A549 (cell line): ENCODE measurements at regions not wholly inside any gene's neighbourhood (a gene's known extent, or its start where the extent isn't known, plus 50 kb on each side); places are given as distances from the start of the nearest gene placed in this dataset.

Experiments
- ATAC-seq, 2 experiments: fragments of 200-7000 bp in 1 of 2; fragments of >200 bp in 1 of 2; cut with Nextera tagmentation in 1 of 2; cut with Tn5 transposase in 1 of 2; 3 replicates each; pipeline versions ENCODE4 v1.8.0 to v1.9.1; 2018 to 2020; ENCODE audit warnings: mild to moderate bottlenecking in 1 of 2, moderate library complexity in 1 of 2
- CTCF ChIA-PET: fragments of 300-600 bp; sonication (Branson Sonifier 250); formaldehyde crosslinking; extraction: SDS; loops from one replicate; lab custom pipeline; 2021; ENCODE audit warnings: antibody characterized with exemption, inconsistent platforms; lab: Yijun Ruan, JAX
- POLR2A ChIA-PET: fragments of 350-600 bp; formaldehyde crosslinking; extraction: SDS; loops from one replicate; lab custom pipeline; 2021; ENCODE audit warnings: antibody characterized with exemption, inconsistent platforms; lab: Yijun Ruan, JAX
- DNase-seq, 2 experiments: peaks; one replicate each; pipeline versions ENCODE4 v3.0.0 to v3.0.0-alpha.2; 2011 to 2016; ENCODE audit warnings: low read depth in 1 of 2, low spot score in 1 of 2
- FAIRE-seq: peaks from 2 replicates; lab custom pipeline; 2011; peaks lifted over from hg19 to GRCh38; lab: Jason Lieb, UNC
- H3K27ac ChIP-seq, 2 experiments: fragments of >200 bp; sonication (Bioruptor Twin); formaldehyde crosslinking; 3 replicates each; pipeline ENCODE4 v1.5.1; 2016 to 2017
- H3K4me1 ChIP-seq: fragments of >200 bp; sonication (Bioruptor Twin); formaldehyde crosslinking; 3 replicates; pipeline ENCODE4 v1.6.1; 2016
- H3K4me2 ChIP-seq: fragments of >200 bp; sonication (Bioruptor Twin); formaldehyde crosslinking; 3 replicates; pipeline ENCODE4 v1.6.1; 2016
- H3K4me3 ChIP-seq: fragments of >200 bp; sonication (Bioruptor Twin); formaldehyde crosslinking; 3 replicates; pipeline ENCODE4 v1.5.1; 2016
- H3K9me3 ChIP-seq: fragments of >200 bp; sonication (Bioruptor Twin); formaldehyde crosslinking; 3 replicates; pipeline ENCODE4 v1.6.1; 2016
- BHLHE40 ChIP-seq: IDR thresholded peaks from 2 replicates; pipeline ENCODE4 v1.6.1; 2012; ENCODE audit warnings: low read depth, low read length, inconsistent platforms
- CBX8 ChIP-seq: fragments of 200-600 bp; sonication (generic); IDR thresholded peaks from 2 replicates; pipeline ENCODE4 v1.6.1; 2016
- CEBPB ChIP-seq, 2 experiments: fragments of >200 bp in 1 of 2; sonication (Bioruptor Twin) in 1 of 2; formaldehyde crosslinking in 1 of 2; IDR thresholded peaks; 2 replicates each; pipeline ENCODE4 v1.6.1; 2012 to 2016
- CHD2 ChIP-seq: fragments of 150-350 bp; IDR thresholded peaks from 2 replicates; pipeline ENCODE4 v1.6.1; 2014; ENCODE audit warnings: low read length; ENCODE audit not compliant: partially characterized antibody
- ELK1 ChIP-seq: fragments of 150-350 bp; IDR thresholded peaks from 2 replicates; pipeline ENCODE4 v1.6.1; 2014; ENCODE audit warnings: low read depth, mild to moderate bottlenecking, low read length
- EP300 ChIP-seq, 2 experiments: fragments of >200 bp; sonication (Bioruptor Twin); formaldehyde crosslinking; IDR thresholded peaks; 2 replicates in 1 of 2; 3 replicates in 1 of 2; pipeline ENCODE4 v1.6.1; 2016 to 2017
- FOSB ChIP-seq: fragments of 250-450 bp; sonication (Bioruptor Pico); IDR thresholded peaks from 2 replicates; pipeline ENCODE4 v1.5.0; 2020; ENCODE audit warnings: mild to moderate bottlenecking, moderate library complexity
- GATA3 ChIP-seq: IDR thresholded peaks from 2 replicates; pipeline ENCODE4 v1.6.1; 2012; ENCODE audit warnings: borderline replicate concordance
- HDAC2 ChIP-seq: fragments of 200-600 bp; sonication (generic); IDR thresholded peaks from 2 replicates; pipeline ENCODE4 v1.6.1; 2016
- HES2 ChIP-seq: fragments of >200 bp; sonication (Bioruptor Twin); formaldehyde crosslinking; IDR thresholded peaks from 2 replicates; pipeline ENCODE4 v1.6.1; 2016
- HEYL ChIP-seq: fragments of 250-450 bp; sonication (Bioruptor Pico); IDR thresholded peaks from 2 replicates; pipeline ENCODE4 v1.8.0; 2021; ENCODE audit warnings: mild to moderate bottlenecking, moderate library complexity
- HOXB13 ChIP-seq: fragments of 250-450 bp; sonication (Bioruptor Pico); IDR thresholded peaks from 2 replicates; pipeline ENCODE4 v1.5.0; 2020; ENCODE audit warnings: low read depth, mild to moderate bottlenecking, moderate library complexity
- KDM5A ChIP-seq: fragments of 200-600 bp; sonication (generic); IDR thresholded peaks from 2 replicates; pipeline ENCODE4 v1.6.1; 2016; ENCODE audit warnings: antibody characterized with exemption, mild to moderate bottlenecking
- MAFK ChIP-seq: fragments of 450-650 bp; IDR thresholded peaks from 2 replicates; pipeline ENCODE4 v1.6.1; 2014; ENCODE audit not compliant: partially characterized antibody
- MAX ChIP-seq: IDR thresholded peaks from 2 replicates; pipeline ENCODE4 v1.6.1; 2012
- MAZ ChIP-seq: fragments of 150-350 bp; IDR thresholded peaks from 2 replicates; pipeline ENCODE4 v1.6.1; 2014; ENCODE audit warnings: antibody characterized with exemption, low read depth, low read length, borderline replicate concordance
- MYC ChIP-seq: IDR thresholded peaks from 2 replicates; pipeline ENCODE4 v1.6.1; 2012; ENCODE audit warnings: mild to moderate bottlenecking, inconsistent platforms, low read length, improper control_type of control experiment, borderline replicate concordance
- NFE2L2 ChIP-seq: fragments of 150-350 bp; conservative IDR thresholded peaks from 2 replicates; pipeline ENCODE4 v1.6.1; 2014; ENCODE audit warnings: low read length
- NPAS2 ChIP-seq: fragments of 250-450 bp; sonication (Bioruptor Pico); IDR thresholded peaks from 2 replicates; pipeline ENCODE4 v1.8.0; 2022; ENCODE audit warnings: mild to moderate bottlenecking, moderate library complexity, borderline replicate concordance
- NR3C1 ChIP-seq: fragments of >200 bp; sonication (Bioruptor Twin); formaldehyde crosslinking; IDR thresholded peaks from 3 replicates; pipeline ENCODE4 v1.6.1; 2017
- POLR2A ChIP-seq: IDR thresholded peaks from 2 replicates; pipeline ENCODE4 v1.6.1; 2012; ENCODE audit warnings: mild to moderate bottlenecking, low read length
- POLR2AphosphoS2 ChIP-seq: conservative IDR thresholded peaks from 2 replicates; pipeline ENCODE4 v1.6.1; 2012; ENCODE audit warnings: low read length, improper control_type of control experiment, inconsistent platforms
- RARB ChIP-seq: fragments of 250-450 bp; sonication (Bioruptor Pico); IDR thresholded peaks from 2 replicates; pipeline ENCODE4 v1.8.0; 2021; ENCODE audit warnings: mild to moderate bottlenecking, moderate library complexity
- REST ChIP-seq: fragments of 200-600 bp; sonication (generic); IDR thresholded peaks from 2 replicates; pipeline ENCODE4 v1.6.1; 2016; ENCODE audit warnings: antibody characterized with exemption, mild to moderate bottlenecking, moderate library complexity
- SMC3 ChIP-seq: fragments of >200 bp; sonication (Bioruptor Twin); formaldehyde crosslinking; IDR thresholded peaks from 3 replicates; pipeline ENCODE4 v1.6.1; 2018; ENCODE audit warnings: inconsistent platforms
- TFCP2L1 ChIP-seq: fragments of 250-450 bp; sonication (Bioruptor Pico); IDR thresholded peaks from 2 replicates; pipeline ENCODE4 v1.5.0; 2021; ENCODE audit warnings: mild to moderate bottlenecking
- TP53 ChIP-seq: fragments of 250-450 bp; sonication (Bioruptor Pico); IDR thresholded peaks from 2 replicates; pipeline ENCODE4 v1.5.0; 2021; ENCODE audit warnings: mild to moderate bottlenecking, moderate library complexity
- ZC3H11A ChIP-seq: fragments of 450-650 bp; IDR thresholded peaks from 2 replicates; pipeline ENCODE4 v1.6.1; 2014; ENCODE audit warnings: antibody characterized with exemption, mild to moderate bottlenecking
- ZFP36 ChIP-seq: fragments of 450-650 bp; IDR thresholded peaks from 2 replicates; pipeline ENCODE4 v1.6.1; 2014; ENCODE audit warnings: borderline replicate concordance; ENCODE audit not compliant: partially characterized antibody
- ZSCAN20 ChIP-seq: fragments of 250-450 bp; sonication (Bioruptor Pico); IDR thresholded peaks from 2 replicates; pipeline ENCODE4 v1.8.0; 2022; ENCODE audit warnings: mild to moderate bottlenecking, moderate library complexity
- WGBS: methylation state at CpG from one replicate; pipeline ENCODE4 v1.1.6; 2017; ENCODE audit errors: missing lambda C conversion rate; 5-methylcytosine and 5-hydroxymethylcytosine counted together
- TF ChIP-seq, protein P1 (sequence below): IDR thresholded peaks from 2 replicates; pipeline ENCODE4 v1.6.1; 2012
- TF ChIP-seq, protein P2 (sequence below): fragments of 450-650 bp; IDR thresholded peaks from 2 replicates; pipeline ENCODE4 v1.6.1; 2014; ENCODE audit warnings: antibody characterized with exemption

- POLR2A ChIA-PET, result no interaction called here
- no peaks in the 10 kb centered on the region for H3K4me1 ChIP-seq
- CTCF ChIA-PET, result interaction anchor here (0.6 to 7.0 kb wide), 8 partner anchors 8 to 476 kb away, joined by 3 to 63 read pairs (median 4); partner anchors contain the start of gene RADIL
- no peak for FAIRE-seq
- DNase-seq, result no peak
- no peaks in the 10 kb centered on the region for H3K9me3 ChIP-seq
- TF ChIP-seq ELK1 (no peak), GATA3 (no peak), HEYL (CRISPR knock-in tag) (no peak), NR3C1 (no peak), TP53 (CRISPR knock-in tag) (no peak), ZFP36 (no peak), CHD2 (no peak), SMC3 (no peak), NFE2L2 (no peak), BHLHE40 (no peak), MAX (no peak), MAFK (no peak), HES2 (no peak), RARB (CRISPR knock-in tag) (no peak), MYC (no peak), HOXB13 (CRISPR knock-in tag) (no peak), FOSB (no peak), ZSCAN20 (no peak)
- TF ChIP-seq, protein P1, sequence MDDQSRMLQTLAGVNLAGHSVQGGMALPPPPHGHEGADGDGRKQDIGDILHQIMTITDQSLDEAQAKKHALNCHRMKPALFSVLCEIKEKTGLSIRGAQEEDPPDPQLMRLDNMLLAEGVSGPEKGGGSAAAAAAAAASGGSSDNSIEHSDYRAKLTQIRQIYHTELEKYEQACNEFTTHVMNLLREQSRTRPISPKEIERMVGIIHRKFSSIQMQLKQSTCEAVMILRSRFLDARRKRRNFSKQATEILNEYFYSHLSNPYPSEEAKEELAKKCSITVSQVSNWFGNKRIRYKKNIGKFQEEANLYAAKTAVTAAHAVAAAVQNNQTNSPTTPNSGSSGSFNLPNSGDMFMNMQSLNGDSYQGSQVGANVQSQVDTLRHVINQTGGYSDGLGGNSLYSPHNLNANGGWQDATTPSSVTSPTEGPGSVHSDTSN, result no peak
- WGBS, result 84% methylated on average over 13 of the region's 13 CpGs
- ATAC-seq, result no peak
- no peak overlapping the region for H3K4me2 ChIP-seq
- no peak overlapping the region for H3K27ac ChIP-seq
- no peak overlapping the region for H3K4me3 ChIP-seq
These were observed 69.9 kb upstream of the FOXK1 start for GRCh38 chr7:4612237-4612636.

- POLR2A ChIA-PET, result no interaction called here
- WGBS, result 75% methylated on average over 25 of the region's 25 CpGs
These were observed 68.9 kb upstream of the FOXK1 start for GRCh38 chr7:4612939-4613841.

More at GRCh38 chr7:4612939-4613841, 68.9 kb upstream of the FOXK1 start:
- ATAC-seq (no peak), DNase-seq (no peak), FAIRE-seq (no peak)
- TF ChIP-seq ZC3H11A (no peak), CEBPB (IDR thresholded peaks at IDR 0.05) (no peak), NPAS2 (no peak), BHLHE40 (no peak), REST (no peak), TFCP2L1 (CRISPR knock-in tag) (no peak), POLR2A (no peak), POLR2AphosphoS2 (no peak), HDAC2 (no peak), MAZ (no peak), KDM5A (no peak), MAX (no peak), EP300 (IDR thresholded peaks at IDR 0.05) (no peak), NR3C1 (no peak), CBX8 (no peak), SMC3 (no peak), CHD2 (no peak)
- TF ChIP-seq, protein P2, sequence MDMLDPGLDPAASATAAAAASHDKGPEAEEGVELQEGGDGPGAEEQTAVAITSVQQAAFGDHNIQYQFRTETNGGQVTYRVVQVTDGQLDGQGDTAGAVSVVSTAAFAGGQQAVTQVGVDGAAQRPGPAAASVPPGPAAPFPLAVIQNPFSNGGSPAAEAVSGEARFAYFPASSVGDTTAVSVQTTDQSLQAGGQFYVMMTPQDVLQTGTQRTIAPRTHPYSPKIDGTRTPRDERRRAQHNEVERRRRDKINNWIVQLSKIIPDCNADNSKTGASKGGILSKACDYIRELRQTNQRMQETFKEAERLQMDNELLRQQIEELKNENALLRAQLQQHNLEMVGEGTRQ, result no peak
- 0 out of 6 replicates have a peak overlapping the region, but pooled peaks of 1 of the 2 experiments have one; percentile 8 for H3K27ac ChIP-seq
- no peak overlapping the region for H3K4me2 ChIP-seq
- no peak overlapping the region for H3K4me3 ChIP-seq
- no peaks in the 10 kb centered on the region for H3K4me1 ChIP-seq
- no peaks in the 10 kb centered on the region for H3K9me3 ChIP-seq
- CTCF ChIA-PET, result interaction anchor here (1.0 to 7.0 kb wide), 2 partner anchors 18 to 19 kb away, joined by 3 to 63 read pairs; no protein-coding TSS in a partner anchor
